GM21528 (cell line): ENCODE measurements at regions not wholly inside any gene's neighbourhood (a gene's known extent, or its start where the extent isn't known, plus 50 kb on each side); places are given as distances from the start of the nearest gene placed in this dataset.

Experiments
- ATAC-seq: cut with Tn5 transposase; IDR thresholded peaks from one replicate; pipeline ENCODE4 v1.9.1; 2021; ENCODE audit warnings: mild to moderate bottlenecking, moderate library complexity; ENCODE audit not compliant: unreplicated experiment, low FRiP score

- no peak for ATAC-seq
Observed at GRCh38 chr12:28601570-28602058, 411.4 kb downstream of the CCDC91 start.

- ATAC-seq = no peak
Observed at GRCh38 chr12:28602786-28603185, 412.5 kb downstream of the CCDC91 start.

GRCh38 chr12:28603239-28603638 is 413.0 kb downstream of the CCDC91 start:
- ATAC-seq = no peak

- no peak for ATAC-seq
Observed at GRCh38 chr12:28603801-28604200, 413.5 kb downstream of the CCDC91 start.

- no peak for ATAC-seq
Observed at GRCh38 chr12:28604240-28604639, 414.0 kb downstream of the CCDC91 start.

- no peak for ATAC-seq
Observed at GRCh38 chr12:28606967-28607557, 416.8 kb downstream of the CCDC91 start.

GRCh38 chr12:28610401-28611114 is 420.3 kb downstream of the CCDC91 start:
- ATAC-seq = no peak

- no peak for ATAC-seq
Observed at GRCh38 chr12:28611115-28611435, 420.8 kb downstream of the CCDC91 start.

- ATAC-seq = no peak
Observed at GRCh38 chr12:28611449-28611848, 421.2 kb downstream of the CCDC91 start.

- ATAC-seq = no peak
Observed at GRCh38 chr12:28618171-28618570, 427.9 kb downstream of the CCDC91 start.

- no peak for ATAC-seq
Observed at GRCh38 chr12:28618772-28619171, 428.5 kb downstream of the CCDC91 start.

- no peak for ATAC-seq
Observed at GRCh38 chr12:28620281-28620680, 430.0 kb downstream of the CCDC91 start.

- no peak for ATAC-seq
Observed at GRCh38 chr12:28622406-28622805, 432.1 kb downstream of the CCDC91 start.

- ATAC-seq = no peak
Observed at GRCh38 chr12:28626504-28626903, 436.2 kb downstream of the CCDC91 start.

GRCh38 chr12:28629691-28630090 is 439.4 kb downstream of the CCDC91 start:
- no peak for ATAC-seq

GRCh38 chr12:28631831-28632230 is 441.6 kb downstream of the CCDC91 start:
- no peak for ATAC-seq

- no peak for ATAC-seq
Observed at GRCh38 chr12:28640519-28640918, 450.3 kb downstream of the CCDC91 start.

GRCh38 chr12:28645436-28645835 is 455.2 kb downstream of the CCDC91 start:
- ATAC-seq = no peak

- no peak for ATAC-seq
Observed at GRCh38 chr12:28645891-28646290, 455.6 kb downstream of the CCDC91 start.

- ATAC-seq = no peak
Observed at GRCh38 chr12:28650906-28651305, 460.6 kb downstream of the CCDC91 start.

GRCh38 chr12:28652239-28652638 is 462.0 kb downstream of the CCDC91 start:
- ATAC-seq = no peak

- ATAC-seq = no peak
Observed at GRCh38 chr12:28681980-28682379, 467.1 kb upstream of the FAR2 start.
